ENCODE measurements at regions not wholly inside any gene's neighbourhood (a gene's known extent, or its start where the extent isn't known, plus 50 kb on each side); places are given as distances from the start of the nearest gene placed in this dataset.

DNA sequence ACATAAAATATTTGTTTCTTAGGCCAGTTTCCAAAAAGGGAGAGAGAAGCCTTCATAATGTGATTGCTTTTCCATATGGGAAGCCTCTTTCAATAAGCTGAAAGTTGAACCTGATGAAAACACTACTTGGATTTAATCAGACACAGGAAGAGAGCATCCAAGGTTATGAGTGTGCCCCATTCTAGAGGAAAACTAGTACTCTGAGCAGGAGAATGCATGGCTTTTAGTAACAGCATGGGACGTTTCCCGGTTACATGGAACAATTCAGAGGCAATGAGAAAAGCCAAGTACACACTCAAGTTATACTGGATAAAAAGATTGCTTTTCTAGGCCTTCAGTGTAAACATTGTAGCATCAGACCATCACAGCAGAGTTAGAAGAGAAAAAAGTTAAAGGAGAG lies 315.8 kb downstream of the ZNF516 start:
- DNase-seq, result no peak

DNA sequence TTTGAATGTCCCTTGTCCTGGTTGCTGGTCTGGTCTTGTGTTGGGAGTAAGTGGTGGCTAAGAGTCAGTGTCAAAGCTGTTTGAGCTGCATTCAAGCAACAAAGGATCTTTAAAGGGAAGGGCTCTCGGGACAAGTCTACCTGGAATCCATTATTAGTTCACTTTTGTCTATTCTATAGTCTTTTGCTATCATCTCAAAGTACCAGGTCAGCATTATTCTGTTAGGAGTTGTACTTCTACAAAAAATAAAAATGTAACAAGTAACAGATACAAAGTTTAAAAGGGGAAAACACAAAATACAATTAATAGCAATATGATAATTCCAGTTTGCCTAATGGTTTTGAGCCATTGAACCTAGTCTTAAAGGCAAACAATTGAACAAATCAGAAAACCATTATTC lies 317.9 kb downstream of the ZNF516 start:
- no peak for DNase-seq

DNA sequence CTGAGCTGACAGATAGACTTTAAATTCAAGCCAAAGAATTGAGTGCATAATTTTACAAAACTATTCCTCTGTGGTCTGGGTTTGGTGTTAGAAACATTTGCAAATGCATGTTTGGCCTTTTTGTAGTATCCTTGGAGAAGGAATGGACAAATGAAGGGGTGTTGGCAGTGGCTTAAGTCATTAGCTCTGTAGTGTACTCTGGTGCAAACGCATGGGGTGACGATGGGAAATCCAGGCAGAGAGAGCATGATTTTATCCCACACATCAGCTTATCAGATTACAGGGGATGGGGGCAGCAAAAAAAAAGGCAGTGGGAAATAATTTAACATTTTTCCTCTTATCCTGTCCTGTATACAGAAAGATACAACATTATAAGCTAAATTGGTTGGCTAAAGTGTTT lies 320.6 kb downstream of the ZNF516 start:
- no peak for DNase-seq

DNA sequence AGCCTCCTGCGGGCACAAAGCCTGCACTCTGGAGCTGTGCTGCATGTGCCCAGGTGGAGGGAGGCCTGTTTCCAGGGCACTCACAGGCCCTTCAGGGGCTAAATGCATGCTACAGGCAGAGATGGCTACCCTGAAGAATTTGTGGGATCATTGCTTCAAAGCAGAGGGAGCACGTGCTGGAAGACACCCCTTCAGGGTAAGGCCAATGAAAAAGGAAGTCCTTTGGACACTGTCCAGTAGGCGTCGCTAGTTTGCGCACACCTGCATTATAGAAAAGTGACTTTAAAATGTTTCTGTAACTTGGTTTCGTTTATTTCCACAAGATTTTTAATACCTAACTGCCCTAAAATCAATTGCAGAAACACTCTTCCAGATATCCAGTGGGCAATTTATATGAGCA lies 325.3 kb downstream of the ZNF516 start:
- DNase-seq, result no peak

DNA sequence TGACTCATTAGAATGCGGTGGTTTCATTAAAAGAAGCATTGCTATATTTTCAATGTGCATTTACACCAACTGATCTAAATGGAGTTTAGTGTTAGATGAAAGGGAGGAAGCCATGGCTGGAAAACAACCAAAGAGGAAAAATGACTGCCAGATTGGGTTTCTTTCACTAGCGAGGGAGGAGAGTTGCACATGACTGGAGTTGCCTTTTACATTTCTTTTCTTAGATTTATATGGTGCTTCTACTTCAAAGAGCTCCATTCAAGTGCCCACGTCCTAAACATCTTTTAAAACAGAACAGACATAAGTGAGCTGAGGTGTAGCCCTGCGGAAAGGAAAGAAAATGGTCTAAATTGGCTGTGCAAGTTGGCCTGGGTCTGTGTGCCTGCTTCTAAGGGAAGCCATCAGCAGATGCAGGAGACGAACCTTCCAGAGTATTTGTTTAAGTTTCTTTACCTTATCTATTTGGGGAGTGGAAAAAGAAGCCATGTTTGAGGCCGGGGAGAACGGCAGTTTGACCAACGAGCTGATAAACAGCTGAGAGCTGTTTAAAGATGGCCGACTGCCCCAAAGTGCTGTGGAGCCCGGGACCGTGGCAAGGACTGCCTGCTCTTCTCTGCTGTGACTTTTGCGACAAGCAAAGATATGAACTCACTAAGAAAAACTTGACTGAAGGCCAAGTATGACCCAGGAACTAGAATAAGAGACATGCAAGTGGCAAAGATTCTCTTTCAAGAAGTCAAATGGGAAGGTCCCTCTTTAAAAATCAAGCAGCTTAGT lies 327.0 kb downstream of the ZNF516 start:
- no peak for DNase-seq

DNA sequence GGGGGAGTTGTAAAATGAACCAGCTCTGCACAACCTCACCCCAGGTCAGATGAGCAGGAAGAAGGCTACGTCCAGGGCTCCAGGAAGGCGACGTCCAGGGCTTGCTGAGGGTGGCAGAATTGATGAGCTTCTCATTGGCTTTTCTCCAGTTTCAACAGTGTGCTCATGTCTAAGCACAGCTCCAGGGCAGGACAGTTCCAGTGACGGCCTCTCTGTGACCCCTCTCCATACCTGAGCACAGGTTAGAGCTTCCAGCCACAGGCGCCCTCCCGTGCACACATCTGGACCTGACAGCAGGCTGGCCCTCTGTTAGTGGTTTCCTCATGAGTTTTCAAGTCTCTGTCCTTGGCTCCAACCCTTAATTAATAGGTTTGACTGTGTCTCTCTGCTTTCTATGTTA lies 327.6 kb downstream of the ZNF516 start:
- DNase-seq, result no peak

DNA sequence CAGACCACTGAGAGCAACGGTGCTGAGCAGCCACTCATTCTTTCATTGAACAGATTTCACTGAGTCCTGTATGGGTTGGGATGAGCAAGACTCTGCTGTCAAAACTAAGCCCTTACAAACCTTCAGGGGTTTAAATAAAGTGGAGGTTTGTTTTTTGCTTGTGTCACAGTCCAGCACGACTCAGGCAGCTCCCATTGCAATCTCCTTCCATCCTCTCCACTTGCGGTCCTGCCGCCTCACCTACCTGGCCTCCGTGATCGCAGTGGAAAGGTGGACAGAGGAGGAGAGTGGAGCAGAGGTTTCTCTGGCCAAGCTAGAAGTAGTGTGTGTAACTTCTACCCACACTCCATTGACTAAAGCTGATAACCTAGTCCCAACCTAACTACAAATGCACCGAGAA lies 332.2 kb downstream of the ZNF516 start:
- no peak for DNase-seq

DNA sequence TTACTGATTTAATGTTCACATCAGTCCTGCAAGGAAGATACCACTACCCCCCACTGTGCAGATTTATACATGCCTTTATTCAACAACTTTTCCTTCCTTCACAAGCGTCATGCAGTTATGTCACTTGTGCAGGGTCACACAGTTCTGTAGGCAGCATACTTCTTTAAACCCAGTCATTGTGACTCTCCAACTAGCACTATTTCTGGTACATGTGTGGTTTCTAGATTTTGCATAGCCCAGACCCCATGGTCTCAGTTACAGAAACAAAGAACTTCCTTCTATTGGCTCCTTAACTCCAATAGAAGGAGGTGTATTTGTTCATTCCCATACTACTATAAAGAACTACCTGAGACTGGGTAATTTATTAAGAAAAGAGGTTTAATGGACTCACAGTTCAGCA lies 333.1 kb downstream of the ZNF516 start:
- DNase-seq, result no peak

DNA sequence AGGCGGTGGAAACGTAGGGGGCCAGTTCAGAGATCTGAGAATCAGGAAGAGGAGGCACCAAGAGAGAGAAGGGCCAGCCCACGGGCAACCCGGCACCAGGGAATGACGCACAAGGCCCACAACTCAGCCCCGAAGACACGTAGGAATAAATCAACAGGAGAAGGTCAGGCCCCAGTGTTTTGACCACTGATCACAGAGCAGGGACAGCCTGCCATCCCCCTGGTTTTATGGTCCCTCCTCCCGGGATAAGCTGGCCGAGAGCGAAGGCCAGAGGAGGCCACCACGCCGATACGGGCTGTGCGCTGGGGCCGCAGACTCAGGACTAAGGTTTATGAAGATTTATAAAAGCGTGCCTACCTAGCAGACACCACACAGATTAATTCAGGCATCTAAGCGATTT lies 341.4 kb downstream of the ZNF516 start:
- no peak for DNase-seq

DNA sequence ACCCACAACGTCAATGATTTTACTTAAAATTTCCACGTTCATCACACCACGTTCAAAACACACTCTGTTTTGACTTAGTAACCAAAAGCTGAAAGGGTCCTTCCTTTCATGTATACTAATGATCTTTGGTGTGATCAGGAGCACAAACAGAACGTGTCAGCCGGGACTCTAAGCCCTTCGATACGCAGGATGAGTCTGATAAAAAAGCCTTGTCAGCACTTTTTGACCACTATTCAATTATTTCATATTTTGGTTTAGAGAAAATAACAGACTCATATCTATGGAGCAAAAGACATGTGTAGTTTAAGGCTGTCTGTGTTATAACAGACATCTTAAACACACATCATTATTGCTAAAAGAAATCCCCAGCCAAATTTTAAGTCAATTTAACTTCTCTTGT lies 345.3 kb downstream of the ZNF516 start:
- DNase-seq, result no peak

DNA sequence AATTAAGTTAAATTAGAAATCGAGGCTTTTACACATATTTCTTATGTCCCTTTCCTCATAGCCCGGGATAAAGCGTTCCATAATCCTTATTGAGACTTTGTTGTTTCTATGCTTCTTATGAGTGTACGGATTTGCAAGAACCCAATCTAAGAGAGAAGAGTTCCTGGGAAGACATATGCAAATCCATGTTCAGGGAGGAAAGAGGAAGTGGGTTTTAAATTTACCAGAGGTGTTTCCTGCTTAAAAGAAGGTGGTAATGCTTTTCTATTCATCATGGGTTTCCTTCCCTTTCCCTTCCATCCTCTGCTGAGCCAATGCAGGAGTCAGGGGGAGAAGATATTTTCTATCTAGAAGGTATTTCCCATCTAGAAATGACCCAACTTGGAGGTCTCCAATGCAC lies 345.8 kb downstream of the ZNF516 start:
- no peak for DNase-seq

DNA sequence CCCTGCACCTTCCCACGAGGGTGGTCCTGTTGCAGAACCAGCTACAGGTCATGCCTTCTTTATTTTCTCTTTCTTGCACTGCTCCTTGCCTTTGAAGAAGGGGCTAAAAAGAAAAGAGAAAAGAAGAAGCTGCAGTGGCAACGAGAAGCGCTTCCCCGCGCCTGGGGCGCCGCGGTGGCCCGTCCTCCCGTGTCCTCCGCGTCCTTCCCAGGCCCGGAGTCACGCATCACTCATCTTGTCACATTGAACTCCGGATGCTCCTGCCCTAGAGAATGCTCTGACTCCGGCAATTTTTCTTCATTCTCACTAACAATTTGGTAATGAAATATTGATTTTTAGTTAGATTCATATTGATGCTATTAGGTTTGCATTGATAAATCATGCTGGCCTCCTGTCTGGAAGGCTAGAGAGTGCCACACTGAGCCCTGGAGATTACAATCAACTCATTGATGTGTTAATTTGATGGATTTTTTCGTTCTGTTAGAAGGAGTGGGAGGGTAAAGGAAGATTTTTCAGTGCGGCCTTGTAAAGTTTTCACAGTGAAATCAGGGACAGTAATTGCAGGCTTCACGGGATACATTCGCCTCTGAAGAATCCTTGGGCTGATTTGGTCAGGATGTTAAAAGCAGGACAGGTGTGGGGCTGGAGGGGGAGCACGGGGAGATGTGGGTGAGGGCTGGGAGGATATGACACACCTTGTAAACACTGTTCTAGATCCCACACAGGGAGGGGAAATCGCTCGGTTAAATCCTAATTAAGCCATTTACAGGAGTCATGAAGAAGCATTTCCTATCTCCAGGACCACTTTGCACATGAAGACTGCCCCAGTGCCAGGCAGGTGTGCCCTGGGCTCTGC lies 349.3 kb downstream of the ZNF516 start:
- peak; percentile 32 to 77 for DNase-seq

DNA sequence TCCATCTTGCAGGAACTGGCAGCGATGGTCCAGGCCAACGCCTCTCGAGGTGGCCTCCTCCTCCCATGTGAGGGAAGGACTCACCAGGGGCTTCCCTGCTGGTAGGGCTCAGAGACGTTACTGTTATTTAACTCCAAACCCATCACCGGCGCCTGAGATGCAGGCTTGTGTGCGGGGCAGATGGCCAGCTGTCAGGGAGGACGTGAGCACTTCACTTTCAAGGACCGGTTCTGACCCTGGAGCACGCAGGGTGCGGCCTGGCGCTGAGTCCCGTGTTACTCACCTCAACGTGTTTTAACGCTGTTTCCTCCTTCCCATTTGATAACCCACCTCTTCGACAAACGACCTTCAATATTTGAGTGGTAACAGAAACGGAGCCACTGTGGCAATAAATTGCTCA lies 350.2 kb downstream of the ZNF516 start:
- no peak for DNase-seq

DNA sequence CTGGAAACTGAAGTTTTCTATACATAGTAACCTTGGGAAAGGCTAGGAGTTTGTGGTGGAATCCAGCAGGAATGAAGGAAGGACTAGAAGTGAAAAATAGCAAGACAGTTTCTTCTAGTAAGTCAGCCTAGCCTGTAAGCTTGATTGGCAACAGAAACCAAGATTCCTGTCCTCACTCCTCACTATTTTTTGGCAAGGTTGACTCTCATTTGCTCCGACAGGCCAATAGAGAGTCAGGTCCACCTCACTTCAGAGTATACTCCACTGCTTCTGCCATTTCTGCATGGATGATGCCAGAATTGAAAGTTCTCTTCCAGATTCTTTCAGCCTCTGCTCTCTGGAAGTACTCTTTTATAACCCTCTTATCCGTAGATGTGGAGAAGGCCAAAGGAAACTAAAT lies 352.4 kb downstream of the ZNF516 start:
- DNase-seq, result no peak

DNA sequence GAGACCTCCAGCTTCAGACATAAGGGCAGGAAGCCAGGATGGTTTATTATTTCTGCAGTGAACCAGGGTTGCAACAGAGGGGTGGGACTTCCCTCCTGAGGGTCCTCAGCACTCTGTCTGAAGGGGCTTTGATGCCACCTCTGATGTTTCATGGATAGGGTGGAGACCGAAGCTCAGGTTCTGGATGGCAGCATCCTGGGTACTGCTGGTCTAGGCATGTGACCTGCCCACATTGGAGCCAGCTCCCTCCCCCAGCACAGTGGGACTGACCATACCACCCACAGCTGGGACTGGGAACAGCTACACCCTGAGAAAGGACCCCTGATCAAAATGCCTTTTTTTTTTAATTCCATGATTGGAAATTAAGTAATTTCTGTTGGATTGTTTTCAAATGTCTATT lies 355.2 kb downstream of the ZNF516 start:
- no peak for DNase-seq

DNA sequence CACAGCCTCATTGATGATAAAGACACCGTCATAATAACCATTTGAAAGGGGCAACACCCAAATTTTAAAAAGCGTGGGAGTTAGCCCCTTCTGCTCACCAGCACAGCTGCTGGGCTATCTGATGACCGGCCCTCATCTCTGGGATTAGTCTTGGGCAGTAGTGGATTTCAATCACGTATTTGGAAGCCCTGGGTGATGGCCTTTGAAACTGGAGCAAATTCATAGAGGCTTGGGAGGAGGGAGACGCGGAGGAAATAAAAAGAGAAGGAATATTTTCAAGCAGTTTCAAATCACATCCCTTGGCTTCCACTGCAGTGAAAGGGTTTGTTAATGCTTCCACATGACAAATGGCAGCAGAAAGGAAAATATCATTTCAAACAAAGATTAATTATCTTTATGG lies 357.8 kb downstream of the ZNF516 start:
- no peak for DNase-seq

DNA sequence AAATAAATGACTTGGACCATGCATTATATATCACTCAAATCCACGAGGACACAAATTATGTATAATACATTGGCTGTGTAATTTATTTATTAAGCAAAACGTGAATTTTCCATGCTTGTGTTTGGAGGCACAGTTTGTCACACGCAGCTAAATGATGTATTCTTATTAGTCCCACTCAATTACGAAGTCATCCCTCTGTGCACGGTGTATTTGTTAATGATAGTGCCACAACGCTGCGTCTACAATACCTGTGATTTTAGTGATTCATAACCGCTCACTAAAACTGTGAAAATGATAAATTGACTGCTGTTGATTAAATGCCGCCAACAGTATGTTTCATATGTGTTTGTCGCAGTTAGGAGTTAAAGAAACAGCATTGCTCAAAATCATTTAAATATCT lies 358.3 kb downstream of the ZNF516 start:
- DNase-seq, result no peak

DNA sequence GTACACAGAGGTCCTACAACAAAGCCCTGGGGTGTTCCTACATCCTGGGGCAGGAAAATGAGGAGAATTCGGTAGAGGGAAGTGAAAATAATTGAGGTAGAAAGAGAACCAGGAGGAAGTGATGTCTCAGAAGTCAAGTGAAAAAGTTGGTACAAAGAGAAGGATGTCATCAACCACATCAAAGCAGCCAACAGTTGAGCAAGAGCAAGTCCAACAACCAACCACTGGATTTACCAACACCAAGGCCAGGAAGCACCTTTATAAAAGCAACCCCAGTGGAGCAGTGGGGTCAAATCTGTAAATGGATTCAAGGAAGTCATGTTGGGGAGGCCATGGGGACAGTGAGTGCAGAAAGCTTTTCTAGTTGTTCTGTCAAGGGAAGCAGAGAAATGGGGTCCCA lies 360.4 kb downstream of the ZNF516 start:
- DNase-seq, result no peak

DNA sequence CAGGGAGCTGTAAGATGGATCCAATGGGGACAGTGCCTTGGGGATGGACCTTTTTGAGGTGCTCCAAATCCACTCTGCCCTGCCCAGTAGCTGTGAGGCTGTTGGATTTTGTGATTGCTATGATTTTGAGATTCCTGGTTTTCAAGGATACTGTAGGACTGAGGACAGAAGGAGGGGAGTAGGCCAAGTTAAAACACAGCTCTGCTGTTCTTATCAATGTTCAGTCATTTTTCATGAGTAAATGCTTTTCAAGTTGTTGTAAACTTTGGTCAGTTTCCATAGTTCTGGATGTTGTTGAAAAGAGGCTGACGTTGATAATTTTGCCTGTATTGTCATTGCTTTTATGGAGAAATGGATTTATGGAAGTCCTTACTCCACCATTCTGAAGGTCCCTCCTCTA lies 361.2 kb downstream of the ZNF516 start:
- DNase-seq, result no peak

DNA sequence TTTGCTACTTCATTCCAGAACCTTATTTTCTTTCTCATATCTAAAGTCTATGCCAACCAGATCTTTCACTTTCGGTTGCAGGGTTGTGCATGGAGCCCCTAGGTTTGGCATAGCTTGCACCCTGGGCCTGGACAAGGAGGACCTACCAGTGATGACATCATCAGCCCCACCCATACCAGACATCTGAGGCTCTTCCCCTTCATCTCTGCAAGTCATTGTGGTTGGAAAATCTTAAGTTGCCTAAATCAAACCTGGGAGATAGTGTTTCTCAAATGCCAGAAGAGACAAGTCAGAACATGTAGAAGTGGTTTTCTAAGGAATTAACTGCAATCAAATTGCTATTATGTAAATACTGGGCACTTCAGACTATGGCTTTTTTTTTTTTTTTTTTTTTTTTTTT lies 363.3 kb downstream of the ZNF516 start:
- DNase-seq, result no peak

DNA sequence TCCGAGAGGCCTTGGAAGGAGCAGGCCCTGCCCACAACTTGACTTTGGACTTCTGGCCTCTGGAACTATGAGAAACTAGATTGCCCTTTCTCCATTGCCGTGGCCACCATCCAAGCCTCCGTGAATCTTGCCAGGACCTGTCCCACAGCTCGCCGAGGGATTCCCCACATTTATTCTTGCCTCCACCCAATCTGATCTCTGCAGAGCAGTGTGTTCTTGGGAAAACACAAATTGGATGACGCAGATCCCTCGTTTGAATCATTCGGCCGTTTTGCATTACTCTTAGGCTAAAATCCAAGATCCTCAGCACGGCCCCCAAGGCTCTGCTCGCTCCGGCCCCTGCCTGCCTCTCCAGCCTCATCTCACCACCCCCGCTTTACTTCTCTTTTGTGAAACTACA lies 364.2 kb downstream of the ZNF516 start:
- no peak for DNase-seq

DNA sequence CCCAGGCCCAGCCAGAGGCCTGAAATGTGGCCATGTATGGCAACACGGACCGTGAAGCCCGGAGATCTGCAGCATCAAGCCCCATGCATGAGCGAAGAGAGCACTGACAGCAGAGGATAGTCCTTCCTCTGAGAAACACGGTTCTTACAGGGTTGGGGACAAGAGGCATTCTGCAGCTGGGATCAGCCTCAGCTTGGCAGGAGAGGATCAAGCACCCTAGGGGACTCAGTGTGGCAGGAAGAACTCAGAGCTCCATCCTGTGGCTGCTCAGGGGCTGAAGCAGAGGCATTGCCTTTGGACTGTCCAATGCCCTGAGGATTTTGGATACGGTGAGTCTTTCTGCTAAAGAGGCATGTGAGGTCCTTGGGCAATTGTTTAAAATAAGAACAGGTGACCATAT lies 368.7 kb downstream of the ZNF516 start:
- peak in 1 of 2 experiments; percentile 46 for DNase-seq

DNA sequence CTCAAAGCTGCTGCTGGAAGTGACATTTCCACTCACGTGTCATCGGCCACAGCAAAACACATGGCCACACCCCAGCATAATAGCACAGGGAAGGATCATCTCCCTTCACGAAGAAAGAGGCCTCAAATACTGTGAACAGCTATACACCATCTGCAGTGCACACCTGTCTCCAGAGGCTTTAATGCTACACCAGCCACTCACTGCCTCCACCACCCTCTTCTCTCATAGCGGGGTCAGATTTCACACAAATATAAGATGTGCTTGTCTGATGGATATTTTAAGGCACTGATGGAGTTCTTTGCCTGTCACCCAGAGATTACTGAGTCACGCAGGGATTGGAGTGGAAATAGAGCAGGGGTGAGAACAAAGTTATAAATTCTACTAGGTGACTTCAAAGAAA lies 374.0 kb downstream of the ZNF516 start:
- no peak for DNase-seq

DNA sequence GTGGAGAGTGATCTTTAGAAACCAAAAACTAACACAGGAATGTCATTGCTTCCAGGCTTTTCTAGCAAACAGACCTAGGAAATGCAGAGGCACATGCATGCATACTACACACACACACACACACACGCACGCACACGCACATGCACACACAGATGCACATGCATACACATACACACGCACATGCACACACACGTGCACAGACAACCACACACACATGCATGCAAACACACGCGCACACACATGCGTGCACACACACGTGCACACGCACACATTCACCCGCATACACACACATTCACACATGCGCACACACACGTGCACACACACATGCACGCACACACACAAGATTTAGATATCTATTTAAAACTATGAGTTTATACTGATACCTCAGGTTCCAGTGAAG lies 379.5 kb downstream of the ZNF516 start:
- no peak for DNase-seq

DNA sequence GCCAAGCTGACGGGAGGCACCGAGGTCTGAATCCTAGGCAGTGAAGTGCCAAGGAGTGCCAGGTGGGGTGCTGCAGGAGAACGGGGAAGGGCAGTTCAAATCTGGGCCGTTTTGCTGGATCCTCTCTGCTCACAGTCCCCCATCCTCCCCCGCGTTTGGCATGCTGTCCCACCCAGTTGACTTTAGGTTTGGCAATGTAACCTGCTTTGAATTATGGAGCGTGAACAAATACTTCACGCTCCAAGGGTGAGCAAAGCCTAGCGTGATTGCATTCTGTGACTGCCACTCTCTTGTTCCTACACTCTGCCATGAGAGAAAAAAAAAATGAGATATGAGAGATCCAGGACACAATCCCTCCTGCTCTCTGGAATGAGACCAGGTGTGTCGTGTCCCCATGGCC lies 381.9 kb downstream of the ZNF516 start:
- DNase-seq, result no peak
